Gastroesophageal sphincter (tissue), 4 donors: ENCODE measurements at regions not wholly inside any gene's neighbourhood (a gene's known extent, or its start where the extent isn't known, plus 50 kb on each side); places are given as distances from the start of the nearest gene placed in this dataset.

Source experiments
- ATAC-seq: fragments of 150-250 bp; one replicate; pipeline ENCODE4 v1.9.1; 2016; ENCODE audit warnings: mild to moderate bottlenecking, moderate library complexity
- H3K27ac ChIP-seq, 4 donors: fragments of 200-600 bp; sonication (generic) in 3 of 4; 1 replicate in 3 of 4; 2 replicates in 1 of 4; pipeline ENCODE4 v1.5.1; 2016 to 2019
- H3K27me3 ChIP-seq: fragments of 200-600 bp; sonication (generic); one replicate; pipeline ENCODE4 v1.5.1; 2019
- H3K36me3 ChIP-seq, 2 donors: fragments of 200-600 bp; sonication (generic); one replicate each; pipeline ENCODE4 v1.5.1; 2019; ENCODE audit warnings: control low read depth in 1 of 2
- H3K4me1 ChIP-seq, 3 donors: fragments of 200-600 bp; sonication (generic); 1 replicate in 2 of 3; 2 replicates in 1 of 3; pipeline ENCODE4 v1.5.1; 2016 to 2019; ENCODE audit warnings: control low read depth in 2 of 3
- H3K4me3 ChIP-seq, 2 donors: fragments of 200-600 bp; sonication (generic); one replicate each; pipeline ENCODE4 v1.5.1; 2019; ENCODE audit warnings: mild to moderate bottlenecking in 1 of 2, moderate library complexity in 1 of 2
- H3K9me3 ChIP-seq, 3 donors: fragments of 200-600 bp; sonication (generic); one replicate each; pipeline ENCODE4 v1.5.1; 2017 to 2019; ENCODE audit warnings: control low read depth in 2 of 3
- EP300 ChIP-seq: sonication (generic); formaldehyde crosslinking; IDR thresholded peaks from one replicate; pipeline ENCODE4 v1.6.1; 2017; ENCODE audit warnings: antibody characterized with exemption, mild to moderate bottlenecking
- POLR2A ChIP-seq, 2 donors: fragments of 450-650 bp; IDR thresholded peaks; one replicate each; pipeline ENCODE4 v1.6.1; 2017; ENCODE audit warnings: antibody characterized with exemption in 2 of 2, mild to moderate bottlenecking in 2 of 2, moderate library complexity in 1 of 2
- POLR2AphosphoS5 ChIP-seq: sonication (generic); formaldehyde crosslinking; IDR thresholded peaks from one replicate; pipeline ENCODE4 v1.6.1; 2017; ENCODE audit warnings: antibody characterized with exemption
- WGBS, 2 donors: methylation state at CpG; one replicate each; pipeline ENCODE4 v1.1.5; 2018; ENCODE audit warnings: low coverage in 1 of 2; 5-methylcytosine and 5-hydroxymethylcytosine counted together
- TF ChIP-seq, protein P1 (sequence below), 4 experiments: fragments of 200-600 bp in 2 of 4; fragments of 450-650 bp in 2 of 4; sonication (generic) in 1 of 4; IDR thresholded peaks; one replicate each; pipeline ENCODE4 v1.5.1; 2017 to 2019; ENCODE audit warnings: antibody characterized with exemption in 4 of 4, mild to moderate bottlenecking in 2 of 4, moderate library complexity in 2 of 4

DNA sequence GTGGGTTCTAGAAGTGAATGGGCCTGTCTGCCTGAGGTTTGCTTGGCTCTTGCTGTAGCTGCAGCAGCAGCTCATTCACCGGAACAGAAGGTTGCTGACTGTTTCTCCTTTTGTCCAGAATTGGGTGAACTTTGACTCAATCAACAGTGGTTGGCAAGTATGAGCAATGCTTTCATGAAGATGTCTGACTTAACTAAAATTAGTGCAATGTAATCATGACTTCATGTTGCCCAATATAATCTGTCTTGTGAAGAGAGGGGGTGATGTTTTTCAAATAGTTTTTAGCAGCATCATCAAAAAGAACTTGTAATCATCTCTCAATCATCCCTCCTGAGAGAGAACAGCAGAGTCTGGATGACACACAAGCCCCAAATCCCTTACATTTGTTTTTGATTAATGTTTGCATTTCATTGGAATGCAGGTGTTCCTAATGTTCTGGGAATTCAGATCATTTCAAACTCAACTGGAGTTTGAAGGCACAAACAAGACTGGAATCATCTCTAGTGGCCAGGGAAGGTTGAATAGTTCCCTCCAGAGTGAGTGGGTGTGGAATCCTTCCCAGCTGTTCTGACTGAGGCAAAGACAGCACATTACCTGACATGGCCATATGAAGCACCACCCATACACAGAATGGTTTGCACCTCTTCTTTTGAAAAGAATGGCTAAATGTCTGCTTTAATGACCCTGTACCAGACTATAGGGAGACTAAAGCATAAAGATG, 82.9 kb downstream of the HLX start:
- no peak overlapping the region for H3K27ac ChIP-seq

GRCh38 chr1:220966041-220966440, 86.8 kb downstream of the HLX start:
- no peak for ATAC-seq
- peaks cover 0 to 9% (median 0%) of the 10 kb centered on the region in 3 donors for H3K9me3 ChIP-seq
- H3K27ac ChIP-seq: no peak overlapping the region
- no peaks in the 10 kb centered on the region for H3K27me3 ChIP-seq
- WGBS, 2 donors: 68 to 100% methylated on average over 1 to 3 of the region's 3 CpGs
- H3K4me3 ChIP-seq: no peak overlapping the region
- peaks cover 0 to 7% (median 0%) of the 10 kb centered on the region in 3 donors for H3K4me1 ChIP-seq
- TF ChIP-seq POLR2AphosphoS5 (no peak), POLR2A (IDR thresholded peaks at IDR 0.05) (no peak), EP300 (no peak)
- TF ChIP-seq, protein P1, sequence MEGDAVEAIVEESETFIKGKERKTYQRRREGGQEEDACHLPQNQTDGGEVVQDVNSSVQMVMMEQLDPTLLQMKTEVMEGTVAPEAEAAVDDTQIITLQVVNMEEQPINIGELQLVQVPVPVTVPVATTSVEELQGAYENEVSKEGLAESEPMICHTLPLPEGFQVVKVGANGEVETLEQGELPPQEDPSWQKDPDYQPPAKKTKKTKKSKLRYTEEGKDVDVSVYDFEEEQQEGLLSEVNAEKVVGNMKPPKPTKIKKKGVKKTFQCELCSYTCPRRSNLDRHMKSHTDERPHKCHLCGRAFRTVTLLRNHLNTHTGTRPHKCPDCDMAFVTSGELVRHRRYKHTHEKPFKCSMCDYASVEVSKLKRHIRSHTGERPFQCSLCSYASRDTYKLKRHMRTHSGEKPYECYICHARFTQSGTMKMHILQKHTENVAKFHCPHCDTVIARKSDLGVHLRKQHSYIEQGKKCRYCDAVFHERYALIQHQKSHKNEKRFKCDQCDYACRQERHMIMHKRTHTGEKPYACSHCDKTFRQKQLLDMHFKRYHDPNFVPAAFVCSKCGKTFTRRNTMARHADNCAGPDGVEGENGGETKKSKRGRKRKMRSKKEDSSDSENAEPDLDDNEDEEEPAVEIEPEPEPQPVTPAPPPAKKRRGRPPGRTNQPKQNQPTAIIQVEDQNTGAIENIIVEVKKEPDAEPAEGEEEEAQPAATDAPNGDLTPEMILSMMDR (IDR thresholded peaks at IDR 0.05): no peak
- H3K36me3 ChIP-seq: no peaks in the 10 kb centered on the region

More for the DNA sequence above, 82.9 kb downstream of the HLX start:
- peaks cover 0 to 9% (median 0%) of the 10 kb centered on the region in 3 donors for H3K9me3 ChIP-seq
- 29% methylated on average over 1 of the region's 1 CpG for WGBS, 2 donors
- no peaks in the 10 kb centered on the region for H3K4me1 ChIP-seq
- no peaks in the 10 kb centered on the region for H3K36me3 ChIP-seq
- H3K27me3 ChIP-seq: no peaks in the 10 kb centered on the region
- no peak overlapping the region for H3K4me3 ChIP-seq
- ATAC-seq: peak; percentile 79
- TF ChIP-seq, protein P1 (IDR thresholded peaks at IDR 0.05): no peak
- peak; percentile 22 for TF ChIP-seq POLR2AphosphoS5

DNA sequence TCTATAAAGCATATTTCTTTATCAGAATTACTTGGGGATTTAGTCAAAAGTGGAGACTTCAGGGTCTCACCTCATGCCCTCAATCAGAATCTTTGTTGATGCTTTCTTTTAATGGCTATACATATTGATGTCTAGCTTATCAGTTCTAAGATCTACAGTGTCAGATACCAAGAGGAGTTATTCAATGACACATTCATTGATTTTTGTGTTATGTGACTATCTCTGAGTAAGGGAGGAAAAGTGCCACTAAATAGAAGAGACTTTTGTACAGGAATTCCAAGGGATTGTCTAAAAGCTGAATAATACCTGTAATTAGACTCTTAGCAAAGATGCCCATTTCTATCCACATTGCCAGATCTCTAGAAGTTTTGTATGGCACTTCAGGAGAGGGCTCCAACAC, 87.2 kb downstream of the HLX start:
- TF ChIP-seq POLR2AphosphoS5 (no peak), POLR2A (IDR thresholded peaks at IDR 0.05) (no peak), EP300 (no peak)
- TF ChIP-seq, protein P1 (IDR thresholded peaks at IDR 0.05): no peak
- H3K36me3 ChIP-seq: no peaks in the 10 kb centered on the region
- H3K9me3 ChIP-seq: peaks cover 0 to 9% (median 0%) of the 10 kb centered on the region in 3 donors
- H3K4me3 ChIP-seq: no peak overlapping the region
- peaks cover 0 to 7% (median 0%) of the 10 kb centered on the region in 3 donors for H3K4me1 ChIP-seq
- no peaks in the 10 kb centered on the region for H3K27me3 ChIP-seq
- H3K27ac ChIP-seq: no peak overlapping the region
- no peak for ATAC-seq

- ATAC-seq: no peak
- WGBS, 2 donors: 88 to 92% methylated on average over 5 of the region's 8 CpGs
- TF ChIP-seq, protein P1 (IDR thresholded peaks at IDR 0.05): no peak
- no peak for TF ChIP-seq POLR2A (IDR thresholded peaks at IDR 0.05)
- no peak for TF ChIP-seq EP300
- no peak for TF ChIP-seq POLR2AphosphoS5
- Histone ChIP-seq H3K4me1 (peaks cover 0 to 7% (median 0%) of the 10 kb centered on the region in 3 donors), H3K27me3 (no peaks in the 10 kb centered on the region), H3K27ac (no peak overlapping the region), H3K36me3 (no peaks in the 10 kb centered on the region), H3K9me3 (peaks cover 0 to 9% (median 0%) of the 10 kb centered on the region in 3 donors), H3K4me3 (no peak overlapping the region)
Observed at GRCh38 chr1:220966881-220967611, 87.8 kb downstream of the HLX start.
